ENCODE measurements at regions not wholly inside any gene's neighbourhood (a gene's known extent, or its start where the extent isn't known, plus 50 kb on each side); places are given as distances from the start of the nearest gene placed in this dataset.

GRCh38 chr11:69218271-69218682 is 62.5 kb downstream of the SMIM38 start:
- TF ChIP-seq, protein P1, sequence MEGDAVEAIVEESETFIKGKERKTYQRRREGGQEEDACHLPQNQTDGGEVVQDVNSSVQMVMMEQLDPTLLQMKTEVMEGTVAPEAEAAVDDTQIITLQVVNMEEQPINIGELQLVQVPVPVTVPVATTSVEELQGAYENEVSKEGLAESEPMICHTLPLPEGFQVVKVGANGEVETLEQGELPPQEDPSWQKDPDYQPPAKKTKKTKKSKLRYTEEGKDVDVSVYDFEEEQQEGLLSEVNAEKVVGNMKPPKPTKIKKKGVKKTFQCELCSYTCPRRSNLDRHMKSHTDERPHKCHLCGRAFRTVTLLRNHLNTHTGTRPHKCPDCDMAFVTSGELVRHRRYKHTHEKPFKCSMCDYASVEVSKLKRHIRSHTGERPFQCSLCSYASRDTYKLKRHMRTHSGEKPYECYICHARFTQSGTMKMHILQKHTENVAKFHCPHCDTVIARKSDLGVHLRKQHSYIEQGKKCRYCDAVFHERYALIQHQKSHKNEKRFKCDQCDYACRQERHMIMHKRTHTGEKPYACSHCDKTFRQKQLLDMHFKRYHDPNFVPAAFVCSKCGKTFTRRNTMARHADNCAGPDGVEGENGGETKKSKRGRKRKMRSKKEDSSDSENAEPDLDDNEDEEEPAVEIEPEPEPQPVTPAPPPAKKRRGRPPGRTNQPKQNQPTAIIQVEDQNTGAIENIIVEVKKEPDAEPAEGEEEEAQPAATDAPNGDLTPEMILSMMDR (IDR thresholded peaks at IDR 0.05): no peak
- H3K4me3 ChIP-seq (replicated peaks in 1 of 3; ENCODE audit: low read depth in 2 of 3, low read length in 3 of 3): no peak overlapping the region

DNA sequence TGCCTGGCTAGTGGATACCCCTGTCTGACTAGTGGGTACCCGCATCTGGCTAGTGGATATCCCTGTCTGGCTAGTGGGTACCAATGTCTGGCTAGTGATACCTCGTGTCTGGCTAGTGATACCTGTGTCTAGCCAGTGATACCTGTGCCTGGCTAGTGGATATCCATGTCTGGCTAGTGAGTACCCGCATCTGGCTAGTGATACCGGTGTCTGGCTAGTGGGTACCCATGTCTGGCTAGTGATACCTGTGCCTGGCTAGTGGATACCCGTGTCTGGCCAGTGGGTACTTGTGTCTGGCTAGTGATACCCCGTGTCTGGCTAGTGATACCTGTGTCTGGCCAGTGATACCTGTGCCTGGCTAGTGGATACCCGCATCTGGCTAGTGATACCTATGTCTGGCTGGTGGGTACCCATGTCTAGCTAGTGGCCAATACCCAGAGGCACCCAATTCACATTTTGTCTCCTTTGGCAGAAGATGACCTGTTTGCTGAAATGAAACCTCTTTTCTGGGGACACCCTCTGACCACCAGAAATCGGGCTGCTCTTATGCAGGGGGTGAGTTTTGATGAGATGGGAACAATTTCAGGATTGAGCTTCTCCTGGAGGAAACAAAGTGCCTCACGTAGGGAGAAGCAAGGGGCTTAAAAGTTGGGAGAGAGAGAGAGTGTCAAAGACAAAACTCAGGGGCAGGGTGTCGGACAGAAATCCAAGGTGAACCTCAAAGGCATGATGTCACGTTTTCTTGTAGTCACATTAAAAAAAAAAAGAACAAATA is 63.4 kb downstream of the SMIM38 start:
- Mint-ChIP-seq H3K4me3 (no peak overlapping the region), H3K36me3 (no peaks in the 10 kb centered on the region), H3K27ac (no peak overlapping the region), H3K27me3 (ENCODE audit: low read depth in 3 of 3) (peaks cover 6 to 17% (median 10%) of the 10 kb centered on the region in 3 donors), H3K4me1 (no peaks in the 10 kb centered on the region), H3K9me3 (peaks cover 0 to 1% (median 0%) of the 10 kb centered on the region in 7 donors)
- Histone ChIP-seq H3K27me3 (ENCODE audit: control insufficient read depth in 2 of 2, insufficient read depth in 2 of 2, low read length in 2 of 2) (peaks cover 2% of the 10 kb centered on the region in 2 donors), H3K4me1 (ENCODE audit: control insufficient read depth in 1 of 2, insufficient read depth in 2 of 2, low read length in 2 of 2) (no peaks in the 10 kb centered on the region), H3K36me3 (replicated peaks in 1 of 2; ENCODE audit: control insufficient read depth in 1 of 2, insufficient read depth in 2 of 2, low read length in 2 of 2) (no peaks in the 10 kb centered on the region), H3K27ac (ENCODE audit: low read depth in 1 of 2, low read length in 2 of 2) (no peak overlapping the region), H2AFZ (ENCODE audit: insufficient read depth, low read depth, low read length, poor library complexity, severe bottlenecking) (no peak overlapping the region), H3K4me3 (replicated peaks in 1 of 3; ENCODE audit: low read depth in 2 of 3, low read length in 3 of 3) (no peak overlapping the region), H3K4me2 (replicated peaks; ENCODE audit: extremely low read depth, low read length, poor library complexity, severe bottlenecking) (no peak overlapping the region), H3K9me3 (replicated peaks in 1 of 2; ENCODE audit: control insufficient read depth in 1 of 2, insufficient read depth in 1 of 2, low read length in 2 of 2) (no peaks in the 10 kb centered on the region), H3K9ac (ENCODE audit: insufficient read depth, low read length, poor library complexity, severe bottlenecking) (no peak overlapping the region), H3K79me2 (ENCODE audit: insufficient read depth, low read length) (no peaks in the 10 kb centered on the region), H4K20me1 (ENCODE audit: insufficient read depth, low read length) (no peaks in the 10 kb centered on the region)
- 84% methylated on average over 8 of the region's 11 CpGs for WGBS (ENCODE audit: insufficient coverage)
- DNase-seq: no peak
- intact Hi-C loops (cut with micrococcal nuclease): no loop called here
- TF ChIP-seq, protein P1 (IDR thresholded peaks at IDR 0.05): no peak

More at GRCh38 chr11:69218271-69218682, 62.5 kb downstream of the SMIM38 start:
- no peaks in the 10 kb centered on the region for H3K36me3 Mint-ChIP-seq
- Histone ChIP-seq H3K4me2 (replicated peaks; ENCODE audit: extremely low read depth, low read length, poor library complexity, severe bottlenecking) (no peak overlapping the region), H3K36me3 (replicated peaks in 1 of 2; ENCODE audit: control insufficient read depth in 1 of 2, insufficient read depth in 2 of 2, low read length in 2 of 2) (no peaks in the 10 kb centered on the region), H3K79me2 (ENCODE audit: insufficient read depth, low read length) (no peaks in the 10 kb centered on the region), H4K20me1 (ENCODE audit: insufficient read depth, low read length) (no peaks in the 10 kb centered on the region), H2AFZ (ENCODE audit: insufficient read depth, low read depth, low read length, poor library complexity, severe bottlenecking) (no peak overlapping the region), H3K27ac (ENCODE audit: low read depth in 1 of 2, low read length in 2 of 2) (no peak overlapping the region), H3K9me3 (replicated peaks in 1 of 2; ENCODE audit: control insufficient read depth in 1 of 2, insufficient read depth in 1 of 2, low read length in 2 of 2) (no peaks in the 10 kb centered on the region), H3K27me3 (ENCODE audit: control insufficient read depth in 2 of 2, insufficient read depth in 2 of 2, low read length in 2 of 2) (peaks cover 0 to 1% of the 10 kb centered on the region in 2 donors), H3K9ac (ENCODE audit: insufficient read depth, low read length, poor library complexity, severe bottlenecking) (no peak overlapping the region), H3K4me1 (ENCODE audit: control insufficient read depth in 1 of 2, insufficient read depth in 2 of 2, low read length in 2 of 2) (no peaks in the 10 kb centered on the region)
- no peak for DNase-seq
- H3K4me3 Mint-ChIP-seq: no peak overlapping the region
- no peaks in the 10 kb centered on the region for H3K4me1 Mint-ChIP-seq
- H3K27me3 Mint-ChIP-seq (ENCODE audit: low read depth in 3 of 3): peaks cover 8 to 18% (median 8%) of the 10 kb centered on the region in 3 donors
- H3K27ac Mint-ChIP-seq: no peak overlapping the region
- intact Hi-C loops (cut with micrococcal nuclease): no loop called here
- WGBS (ENCODE audit: insufficient coverage): 96% methylated on average over 4 of the region's 8 CpGs
- peaks cover 0 to 1% (median 0%) of the 10 kb centered on the region in 7 donors for H3K9me3 Mint-ChIP-seq
